T47D (cell line): ENCODE measurements at regions not wholly inside any gene's neighbourhood (a gene's known extent, or its start where the extent isn't known, plus 50 kb on each side); places are given as distances from the start of the nearest gene placed in this dataset.

ENCODE experiments used
- DNase-seq, 2 experiments: peaks; one replicate each; pipeline versions ENCODE4 v3.0.0 to v3.0.0-alpha.2; 2011 to 2012; ENCODE audit warnings: low read depth in 1 of 2, low spot score in 1 of 2
- JUND ChIP-seq: IDR thresholded peaks from 2 replicates; pipeline ENCODE4 v1.6.1; 2012; ENCODE audit warnings: low read depth
- in situ Hi-C: cut with HindIII; loops from 2 replicates; pipeline ENCODE4 v1.10.0; 2016; ENCODE audit warnings: low sequenced_read_pairs, low pct_unique_long_range_greater_than_20kb

DNA sequence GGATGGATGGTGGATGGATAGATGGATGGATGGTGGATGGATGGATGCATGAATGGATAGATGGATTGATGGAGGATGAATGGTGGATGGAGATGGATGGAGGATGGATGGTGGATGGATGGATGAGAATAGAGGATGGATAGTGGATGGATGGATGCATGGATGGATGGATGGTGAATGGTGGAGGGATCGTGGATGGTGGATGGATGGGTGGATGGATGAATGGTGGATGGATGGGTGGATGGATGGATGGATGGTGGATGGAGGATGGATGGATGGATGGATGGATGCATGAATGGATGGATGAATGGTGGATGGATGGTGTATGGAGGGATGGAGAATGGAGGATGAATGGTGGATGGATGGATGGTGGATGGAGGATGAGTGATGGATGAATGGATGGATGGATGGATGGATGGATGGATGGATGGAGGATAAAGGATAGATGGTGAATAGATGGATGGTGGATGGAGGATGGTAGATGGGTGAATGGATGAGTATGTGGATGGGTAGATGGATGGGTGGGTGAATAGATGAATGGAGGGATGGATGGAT is 76.3 kb downstream of the PDGFA start:
- in situ Hi-C loops = no loop called here
- TF ChIP-seq JUND = no peak
- no peak for DNase-seq

DNA sequence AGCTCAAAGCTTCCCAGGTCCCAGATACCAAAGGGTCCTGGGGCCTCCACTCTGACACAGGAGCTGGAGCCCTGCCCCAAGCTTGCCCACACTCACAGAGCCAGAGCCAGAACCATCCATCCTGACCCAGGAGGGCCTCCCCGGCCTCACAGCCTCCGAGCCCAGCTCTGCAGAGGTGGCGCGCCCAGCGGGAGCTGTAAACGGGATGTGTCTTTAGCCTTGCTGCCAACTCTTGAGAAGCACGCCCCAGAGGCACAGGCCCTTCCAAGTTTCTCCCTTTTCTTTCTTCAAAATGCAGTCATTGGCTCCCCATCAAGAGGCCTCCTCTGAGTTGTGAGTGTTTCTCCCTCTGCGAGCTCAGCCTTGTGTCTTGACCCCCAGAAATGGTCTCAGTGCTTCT is 75.0 kb downstream of the PDGFA start:
- no peak for DNase-seq
- no peak for TF ChIP-seq JUND
- in situ Hi-C loops = no loop called here

DNA sequence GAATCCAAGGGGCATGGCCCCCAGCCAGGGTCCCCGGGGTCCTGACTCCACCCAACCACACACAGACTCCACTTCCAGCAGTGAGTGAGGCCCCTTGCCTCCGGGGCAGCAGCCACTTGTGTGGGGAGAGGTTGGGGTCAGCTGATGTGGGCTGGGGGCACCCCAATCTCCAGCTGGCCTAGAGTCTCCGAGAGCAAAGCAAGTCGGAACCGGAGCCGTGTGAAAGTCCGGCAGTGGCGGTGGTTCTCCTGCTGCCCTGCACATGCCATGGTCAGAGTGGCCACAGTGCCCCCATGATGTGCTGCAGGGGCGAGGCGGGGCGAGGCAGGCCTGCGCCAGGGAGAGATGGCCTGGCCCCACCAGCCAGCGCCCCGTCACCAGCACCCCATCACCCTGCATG is 74.6 kb downstream of the PDGFA start:
- in situ Hi-C loops = no loop called here
- DNase-seq = no peak
- TF ChIP-seq JUND = no peak

DNA sequence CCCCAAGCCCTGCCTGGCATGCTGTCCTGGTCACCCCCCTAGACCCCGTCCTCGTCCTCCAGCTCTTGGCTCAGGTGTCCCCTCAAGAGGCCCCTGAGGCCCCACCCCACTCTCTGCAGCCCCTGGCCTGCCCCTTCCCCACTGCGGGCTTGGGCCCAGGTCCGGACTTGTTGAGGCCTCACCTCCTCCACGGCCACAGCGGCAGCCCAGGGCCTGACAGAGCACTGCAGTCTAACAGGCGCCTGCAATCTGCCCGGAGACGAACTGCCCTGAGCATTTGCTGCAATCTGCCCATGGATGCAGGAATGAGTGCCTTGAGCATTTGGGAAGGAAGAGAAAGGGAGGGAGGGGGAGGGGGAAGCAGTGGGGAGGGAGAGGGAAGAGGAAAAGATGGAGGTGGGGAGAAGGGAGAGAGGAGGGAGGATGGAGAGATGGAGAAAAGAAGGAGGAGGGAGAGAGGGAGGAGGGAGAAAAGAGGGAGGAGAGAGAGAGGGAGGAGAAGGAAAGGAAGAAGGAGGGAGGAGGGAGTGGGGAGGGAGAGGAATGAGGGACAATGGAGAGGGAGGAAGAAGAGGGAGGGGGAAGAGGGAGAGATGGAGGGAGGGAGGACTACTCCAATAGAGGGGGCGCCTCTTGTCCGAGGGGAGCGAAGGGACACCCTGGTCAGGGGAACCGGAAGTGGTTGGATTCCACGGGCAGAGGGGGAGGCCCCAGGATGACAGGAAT is 73.9 kb downstream of the PDGFA start:
- no peak for TF ChIP-seq JUND
- no peak for DNase-seq
- in situ Hi-C loops = no loop called here

DNA sequence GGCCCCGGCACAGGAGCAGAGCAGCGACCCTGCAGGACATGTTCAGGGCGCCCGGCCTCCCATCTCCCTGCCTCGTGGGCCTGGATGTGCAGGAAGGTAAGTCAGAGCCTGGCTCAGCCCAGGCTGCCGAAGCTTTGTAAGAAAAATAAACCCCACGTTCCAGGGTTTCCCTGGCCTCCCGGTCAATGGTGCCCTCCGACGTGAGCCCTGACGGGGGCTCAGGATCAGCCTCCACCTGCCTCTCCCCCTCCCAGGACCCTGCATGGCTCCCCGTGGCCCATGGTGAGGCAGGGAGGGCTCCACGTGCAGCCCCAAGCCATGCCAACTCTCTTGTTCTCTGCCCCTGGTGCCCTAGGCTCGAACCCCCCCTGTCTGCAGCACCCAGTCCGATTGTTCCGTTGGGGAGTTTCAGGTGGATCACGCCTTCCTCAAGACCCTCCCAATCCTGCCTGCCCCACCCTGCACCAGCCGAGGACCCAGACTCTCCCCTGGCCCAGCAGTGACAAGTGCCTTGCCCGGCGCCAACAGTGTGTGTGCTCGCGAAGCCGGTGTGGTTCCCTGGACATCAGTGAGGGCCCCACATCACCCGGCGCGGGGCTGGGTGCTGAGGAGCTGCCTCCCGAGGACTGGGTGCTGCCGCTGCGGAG is 73.2 kb downstream of the PDGFA start:
- no peak for TF ChIP-seq JUND
- DNase-seq = no peak
- in situ Hi-C loops = no loop called here
